DND-41 (cell line): ENCODE measurements at regions not wholly inside any gene's neighbourhood (a gene's known extent, or its start where the extent isn't known, plus 50 kb on each side); places are given as distances from the start of the nearest gene placed in this dataset.

Experiments used
- EZH2 ChIP-seq: IDR thresholded peaks from 3 replicates; pipeline ENCODE4 v1.6.1; 2012; ENCODE audit warnings: borderline replicate concordance, low read depth, mild to moderate bottlenecking, moderate library complexity, low read length, inconsistent platforms; ENCODE audit not compliant: severe bottlenecking
- TF ChIP-seq, protein P1 (sequence below): IDR thresholded peaks from 2 replicates; pipeline ENCODE4 v1.5.1; 2012; ENCODE audit warnings: borderline replicate concordance, low read length, moderate library complexity, mild to moderate bottlenecking; ENCODE audit not compliant: poor library complexity, severe bottlenecking; ENCODE audit errors: extremely low read depth

DNA sequence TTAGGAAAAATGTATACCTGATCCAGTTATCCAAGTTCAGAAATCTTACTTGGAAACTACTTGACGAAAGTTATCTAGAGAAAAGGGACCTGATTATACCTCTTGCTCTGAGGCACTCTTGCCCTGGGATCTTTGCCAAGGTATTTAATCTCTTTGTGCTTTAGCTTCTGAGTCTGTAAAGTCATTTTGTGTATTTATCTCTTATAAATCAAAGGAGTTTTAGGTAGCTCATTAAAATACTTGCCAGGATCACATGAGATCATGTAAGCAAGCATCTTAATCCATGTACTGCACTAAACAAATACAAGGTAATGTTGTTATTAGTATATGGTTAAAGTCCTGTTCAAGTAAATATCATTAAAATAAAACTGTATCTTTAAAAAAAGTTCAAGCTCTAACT, 147.5 kb downstream of the IPO8 start:
- TF ChIP-seq, protein P1, sequence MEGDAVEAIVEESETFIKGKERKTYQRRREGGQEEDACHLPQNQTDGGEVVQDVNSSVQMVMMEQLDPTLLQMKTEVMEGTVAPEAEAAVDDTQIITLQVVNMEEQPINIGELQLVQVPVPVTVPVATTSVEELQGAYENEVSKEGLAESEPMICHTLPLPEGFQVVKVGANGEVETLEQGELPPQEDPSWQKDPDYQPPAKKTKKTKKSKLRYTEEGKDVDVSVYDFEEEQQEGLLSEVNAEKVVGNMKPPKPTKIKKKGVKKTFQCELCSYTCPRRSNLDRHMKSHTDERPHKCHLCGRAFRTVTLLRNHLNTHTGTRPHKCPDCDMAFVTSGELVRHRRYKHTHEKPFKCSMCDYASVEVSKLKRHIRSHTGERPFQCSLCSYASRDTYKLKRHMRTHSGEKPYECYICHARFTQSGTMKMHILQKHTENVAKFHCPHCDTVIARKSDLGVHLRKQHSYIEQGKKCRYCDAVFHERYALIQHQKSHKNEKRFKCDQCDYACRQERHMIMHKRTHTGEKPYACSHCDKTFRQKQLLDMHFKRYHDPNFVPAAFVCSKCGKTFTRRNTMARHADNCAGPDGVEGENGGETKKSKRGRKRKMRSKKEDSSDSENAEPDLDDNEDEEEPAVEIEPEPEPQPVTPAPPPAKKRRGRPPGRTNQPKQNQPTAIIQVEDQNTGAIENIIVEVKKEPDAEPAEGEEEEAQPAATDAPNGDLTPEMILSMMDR, result no peak
- TF ChIP-seq EZH2, result no peak
